ENCODE measurements at regions not wholly inside any gene's neighbourhood (a gene's known extent, or its start where the extent isn't known, plus 50 kb on each side); places are given as distances from the start of the nearest gene placed in this dataset.

DNA sequence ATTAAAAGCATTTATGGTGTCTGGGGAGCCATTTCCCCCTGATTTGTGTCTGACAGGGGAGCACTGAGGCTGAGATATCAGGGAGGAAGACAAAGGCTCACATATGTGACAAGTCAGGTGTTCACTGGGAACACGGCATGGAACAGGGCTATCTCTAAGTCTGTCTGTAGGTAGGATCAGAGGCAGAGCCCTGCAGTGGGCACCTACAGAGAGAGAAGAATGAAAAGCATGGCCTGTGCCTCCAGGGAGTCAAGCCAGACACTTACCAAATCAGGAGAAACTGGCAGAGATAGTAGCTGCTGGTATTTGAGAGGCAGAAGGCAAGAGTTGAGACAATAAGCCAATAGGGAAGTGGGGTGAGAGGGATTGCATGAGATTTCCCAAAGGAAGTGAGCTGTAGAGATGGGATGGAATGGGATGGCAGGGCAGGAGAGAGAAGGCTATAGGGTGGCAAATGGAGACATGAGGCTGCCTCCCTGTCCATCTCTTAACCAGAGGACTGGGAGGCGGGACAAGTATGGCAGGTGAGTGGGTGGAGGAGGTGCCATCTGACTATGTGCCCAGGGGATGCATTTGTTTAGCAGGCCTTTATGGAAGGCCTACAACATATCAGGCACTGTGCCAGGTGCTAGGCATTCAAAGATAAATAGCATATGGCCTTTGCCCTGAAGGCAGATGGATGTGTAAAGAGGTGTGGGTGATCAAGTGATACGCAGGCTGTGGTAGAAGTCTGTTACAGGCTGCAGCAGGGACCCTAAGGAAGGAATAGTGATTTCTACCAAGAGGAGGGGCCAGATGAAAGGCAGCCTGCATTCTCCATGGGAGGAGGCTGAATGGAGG is 136.2 kb upstream of the IPO9 start:
- peak; percentile 51 for TF ChIP-seq EP300 (conservative IDR thresholded peaks at IDR 0.05; ENCODE audit: poor library complexity, severe bottlenecking)
- TF ChIP-seq, protein P1, sequence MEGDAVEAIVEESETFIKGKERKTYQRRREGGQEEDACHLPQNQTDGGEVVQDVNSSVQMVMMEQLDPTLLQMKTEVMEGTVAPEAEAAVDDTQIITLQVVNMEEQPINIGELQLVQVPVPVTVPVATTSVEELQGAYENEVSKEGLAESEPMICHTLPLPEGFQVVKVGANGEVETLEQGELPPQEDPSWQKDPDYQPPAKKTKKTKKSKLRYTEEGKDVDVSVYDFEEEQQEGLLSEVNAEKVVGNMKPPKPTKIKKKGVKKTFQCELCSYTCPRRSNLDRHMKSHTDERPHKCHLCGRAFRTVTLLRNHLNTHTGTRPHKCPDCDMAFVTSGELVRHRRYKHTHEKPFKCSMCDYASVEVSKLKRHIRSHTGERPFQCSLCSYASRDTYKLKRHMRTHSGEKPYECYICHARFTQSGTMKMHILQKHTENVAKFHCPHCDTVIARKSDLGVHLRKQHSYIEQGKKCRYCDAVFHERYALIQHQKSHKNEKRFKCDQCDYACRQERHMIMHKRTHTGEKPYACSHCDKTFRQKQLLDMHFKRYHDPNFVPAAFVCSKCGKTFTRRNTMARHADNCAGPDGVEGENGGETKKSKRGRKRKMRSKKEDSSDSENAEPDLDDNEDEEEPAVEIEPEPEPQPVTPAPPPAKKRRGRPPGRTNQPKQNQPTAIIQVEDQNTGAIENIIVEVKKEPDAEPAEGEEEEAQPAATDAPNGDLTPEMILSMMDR (IDR thresholded peaks at IDR 0.05; ENCODE audit: poor library complexity, severe bottlenecking), result no peak
- no peak for TF ChIP-seq EZH2 (IDR thresholded peaks at IDR 0.05; ENCODE audit: borderline replicate concordance, insufficient read depth, low read length, poor library complexity, severe bottlenecking)
- TF ChIP-seq SMC3 (conservative IDR thresholded peaks at IDR 0.05; ENCODE audit: poor library complexity), result peak; percentile 22
- TF ChIP-seq, protein P2, sequence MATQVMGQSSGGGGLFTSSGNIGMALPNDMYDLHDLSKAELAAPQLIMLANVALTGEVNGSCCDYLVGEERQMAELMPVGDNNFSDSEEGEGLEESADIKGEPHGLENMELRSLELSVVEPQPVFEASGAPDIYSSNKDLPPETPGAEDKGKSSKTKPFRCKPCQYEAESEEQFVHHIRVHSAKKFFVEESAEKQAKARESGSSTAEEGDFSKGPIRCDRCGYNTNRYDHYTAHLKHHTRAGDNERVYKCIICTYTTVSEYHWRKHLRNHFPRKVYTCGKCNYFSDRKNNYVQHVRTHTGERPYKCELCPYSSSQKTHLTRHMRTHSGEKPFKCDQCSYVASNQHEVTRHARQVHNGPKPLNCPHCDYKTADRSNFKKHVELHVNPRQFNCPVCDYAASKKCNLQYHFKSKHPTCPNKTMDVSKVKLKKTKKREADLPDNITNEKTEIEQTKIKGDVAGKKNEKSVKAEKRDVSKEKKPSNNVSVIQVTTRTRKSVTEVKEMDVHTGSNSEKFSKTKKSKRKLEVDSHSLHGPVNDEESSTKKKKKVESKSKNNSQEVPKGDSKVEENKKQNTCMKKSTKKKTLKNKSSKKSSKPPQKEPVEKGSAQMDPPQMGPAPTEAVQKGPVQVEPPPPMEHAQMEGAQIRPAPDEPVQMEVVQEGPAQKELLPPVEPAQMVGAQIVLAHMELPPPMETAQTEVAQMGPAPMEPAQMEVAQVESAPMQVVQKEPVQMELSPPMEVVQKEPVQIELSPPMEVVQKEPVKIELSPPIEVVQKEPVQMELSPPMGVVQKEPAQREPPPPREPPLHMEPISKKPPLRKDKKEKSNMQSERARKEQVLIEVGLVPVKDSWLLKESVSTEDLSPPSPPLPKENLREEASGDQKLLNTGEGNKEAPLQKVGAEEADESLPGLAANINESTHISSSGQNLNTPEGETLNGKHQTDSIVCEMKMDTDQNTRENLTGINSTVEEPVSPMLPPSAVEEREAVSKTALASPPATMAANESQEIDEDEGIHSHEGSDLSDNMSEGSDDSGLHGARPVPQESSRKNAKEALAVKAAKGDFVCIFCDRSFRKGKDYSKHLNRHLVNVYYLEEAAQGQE (IDR thresholded peaks at IDR 0.05; ENCODE audit: borderline replicate concordance), result no peak
